SK-N-SH treated with all-trans-retinoic acid at 6 μM for 48 hours (cell line): ENCODE measurements at regions not wholly inside any gene's neighbourhood (a gene's known extent, or its start where the extent isn't known, plus 50 kb on each side); places are given as distances from the start of the nearest gene placed in this dataset.

Source experiments
- OSR1 ChIP-seq: fragments of 250-450 bp; sonication (Bioruptor Pico); IDR thresholded peaks from 2 replicates; pipeline ENCODE4 v1.8.0; 2022; ENCODE audit warnings: moderate library complexity, mild to moderate bottlenecking, inconsistent platforms
- PPARA ChIP-seq: fragments of 250-450 bp; sonication (Bioruptor Pico); IDR thresholded peaks from 2 replicates; pipeline ENCODE4 v1.5.0; 2020; ENCODE audit warnings: mild to moderate bottlenecking, borderline replicate concordance
- ZFP3 ChIP-seq: fragments of 250-450 bp; sonication (Bioruptor Pico); IDR thresholded peaks from 2 replicates; pipeline ENCODE4 v1.5.0; 2020; ENCODE audit warnings: mild to moderate bottlenecking, moderate library complexity
- ZFP30 ChIP-seq: fragments of 450-650 bp; formaldehyde crosslinking; IDR thresholded peaks from 2 replicates; pipeline ENCODE4 v1.5.0; 2022; ENCODE audit warnings: mild to moderate bottlenecking, moderate library complexity
- ZNF565 ChIP-seq: fragments of 450-650 bp; formaldehyde crosslinking; conservative IDR thresholded peaks from 2 replicates; pipeline ENCODE4 v1.5.0; 2020; ENCODE audit warnings: low read depth, mild to moderate bottlenecking, moderate library complexity
- TF ChIP-seq, protein P1 (sequence below): fragments of 250-450 bp; sonication (Bioruptor Pico); IDR thresholded peaks from 2 replicates; pipeline ENCODE4 v1.8.0; 2020; ENCODE audit warnings: mild to moderate bottlenecking, moderate library complexity, borderline replicate concordance

DNA sequence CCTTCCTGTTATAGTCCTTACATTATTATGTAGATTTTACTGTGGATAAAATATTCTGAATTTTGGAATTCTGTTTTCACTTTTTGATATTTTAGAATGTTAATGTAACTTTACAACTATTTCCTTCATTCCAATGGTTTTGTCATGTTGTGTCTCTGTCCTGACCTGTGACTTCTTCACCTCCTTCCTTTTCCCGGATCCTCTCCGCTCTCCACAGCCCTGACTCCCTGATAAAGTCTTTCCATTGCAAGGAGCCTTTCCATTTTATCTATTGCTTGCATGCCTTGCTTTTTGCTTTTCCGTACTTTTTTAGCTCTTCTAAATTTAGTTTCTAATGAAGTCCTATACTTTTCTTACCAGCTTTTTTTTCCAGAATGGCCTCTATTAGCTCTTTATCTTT is 117.6 kb upstream of the ARRDC3 start:
- TF ChIP-seq OSR1 (CRISPR knock-in tag) (no peak), PPARA (CRISPR knock-in tag) (no peak), ZFP30 (no peak), ZNF565 (CRISPR knock-in tag) (no peak), ZFP3 (CRISPR knock-in tag) (no peak)
- TF ChIP-seq, protein P1, sequence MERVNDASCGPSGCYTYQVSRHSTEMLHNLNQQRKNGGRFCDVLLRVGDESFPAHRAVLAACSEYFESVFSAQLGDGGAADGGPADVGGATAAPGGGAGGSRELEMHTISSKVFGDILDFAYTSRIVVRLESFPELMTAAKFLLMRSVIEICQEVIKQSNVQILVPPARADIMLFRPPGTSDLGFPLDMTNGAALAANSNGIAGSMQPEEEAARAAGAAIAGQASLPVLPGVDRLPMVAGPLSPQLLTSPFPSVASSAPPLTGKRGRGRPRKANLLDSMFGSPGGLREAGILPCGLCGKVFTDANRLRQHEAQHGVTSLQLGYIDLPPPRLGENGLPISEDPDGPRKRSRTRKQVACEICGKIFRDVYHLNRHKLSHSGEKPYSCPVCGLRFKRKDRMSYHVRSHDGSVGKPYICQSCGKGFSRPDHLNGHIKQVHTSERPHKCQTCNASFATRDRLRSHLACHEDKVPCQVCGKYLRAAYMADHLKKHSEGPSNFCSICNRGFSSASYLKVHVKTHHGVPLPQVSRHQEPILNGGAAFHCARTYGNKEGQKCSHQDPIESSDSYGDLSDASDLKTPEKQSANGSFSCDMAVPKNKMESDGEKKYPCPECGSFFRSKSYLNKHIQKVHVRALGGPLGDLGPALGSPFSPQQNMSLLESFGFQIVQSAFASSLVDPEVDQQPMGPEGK (CRISPR knock-in tag): no peak
